Stomach (tissue), 8 donors: ENCODE measurements at regions not wholly inside any gene's neighbourhood (a gene's known extent, or its start where the extent isn't known, plus 50 kb on each side); places are given as distances from the start of the nearest gene placed in this dataset.

Experiments used
- DNase-seq, 2 donors: peaks; one replicate each; pipeline versions ENCODE4 v3.0.0 to v3.0.0-alpha.2; 2013 to 2019
- H3K27ac ChIP-seq, 5 donors: fragments of 200-600 bp in 4 of 5; sonication (generic) in 4 of 5; one replicate each; pipeline ENCODE4 v1.5.1; 2013 to 2019; ENCODE audit warnings: mild to moderate bottlenecking in 1 of 5, moderate library complexity in 1 of 5
- H3K27me3 ChIP-seq, 3 donors: fragments of 200-600 bp; sonication (generic); one replicate each; pipeline ENCODE4 v1.5.1; 2017 to 2019; ENCODE audit warnings: mixed run types in 1 of 3
- H3K36me3 ChIP-seq, 4 donors: fragments of 200-600 bp; sonication (generic); 1 replicate in 3 of 4; 2 replicates in 1 of 4; pipeline ENCODE4 v1.5.1; 2016 to 2019
- H3K4me1 ChIP-seq, 4 donors: fragments of 200-600 bp; sonication (generic); one replicate each; pipeline ENCODE4 v1.5.1; 2016 to 2019
- H3K4me3 ChIP-seq, 4 donors: fragments of 200-600 bp; sonication (generic) in 3 of 4; one replicate each; pipeline ENCODE4 v1.5.1; 2016 to 2019; ENCODE audit warnings: mild to moderate bottlenecking in 1 of 4
- H3K9me3 ChIP-seq, 4 donors: fragments of 200-600 bp; sonication (generic); one replicate each; pipeline ENCODE4 v1.5.1; 2016 to 2019
- CTCF ChIP-seq, 7 experiments: fragments of 450-650 bp in 4 of 7; fragments of 200-600 bp in 3 of 7; sonication (generic) in 3 of 7; IDR thresholded peaks; one replicate each; pipeline ENCODE4 v1.5.1; 2016 to 2019; ENCODE audit warnings: antibody characterized with exemption in 7 of 7, control low read depth in 2 of 7, mild to moderate bottlenecking in 1 of 7
- EP300 ChIP-seq: sonication (generic); formaldehyde crosslinking; IDR thresholded peaks from one replicate; pipeline ENCODE4 v1.6.1; 2017; ENCODE audit warnings: antibody characterized with exemption
- POLR2A ChIP-seq, 4 donors: fragments of 450-650 bp; IDR thresholded peaks; one replicate each; pipeline ENCODE4 v1.6.1; 2016; ENCODE audit warnings: antibody characterized with exemption in 4 of 4, control low read depth in 2 of 4, mild to moderate bottlenecking in 1 of 4, moderate library complexity in 1 of 4
- POLR2AphosphoS5 ChIP-seq, 3 donors: sonication (generic); formaldehyde crosslinking; IDR thresholded peaks; one replicate each; pipeline ENCODE4 v1.6.1; 2016; ENCODE audit warnings: antibody characterized with exemption in 3 of 3
- WGBS, 5 donors: extraction: QIAGEN DNeasy Blood & Tissue Kit in 3 of 5; methylation state at CpG; one replicate each; pipeline versions ENCODE4 v1.1.5 to v1.1.7; 2013 to 2018; 5-methylcytosine and 5-hydroxymethylcytosine counted together
- intact Hi-C: fragments of 100-400 bp; cut with DNase I; formaldehyde crosslinking; loops from one replicate; pipeline ENCODE4 v1.15.1; 2023; ENCODE audit warnings: low total_unique reads
- donor health status: healthy with polysubstance abuse.
- donor health status: Bipolar disorder and iron deficiency.
- donor health status: healthy.

DNA sequence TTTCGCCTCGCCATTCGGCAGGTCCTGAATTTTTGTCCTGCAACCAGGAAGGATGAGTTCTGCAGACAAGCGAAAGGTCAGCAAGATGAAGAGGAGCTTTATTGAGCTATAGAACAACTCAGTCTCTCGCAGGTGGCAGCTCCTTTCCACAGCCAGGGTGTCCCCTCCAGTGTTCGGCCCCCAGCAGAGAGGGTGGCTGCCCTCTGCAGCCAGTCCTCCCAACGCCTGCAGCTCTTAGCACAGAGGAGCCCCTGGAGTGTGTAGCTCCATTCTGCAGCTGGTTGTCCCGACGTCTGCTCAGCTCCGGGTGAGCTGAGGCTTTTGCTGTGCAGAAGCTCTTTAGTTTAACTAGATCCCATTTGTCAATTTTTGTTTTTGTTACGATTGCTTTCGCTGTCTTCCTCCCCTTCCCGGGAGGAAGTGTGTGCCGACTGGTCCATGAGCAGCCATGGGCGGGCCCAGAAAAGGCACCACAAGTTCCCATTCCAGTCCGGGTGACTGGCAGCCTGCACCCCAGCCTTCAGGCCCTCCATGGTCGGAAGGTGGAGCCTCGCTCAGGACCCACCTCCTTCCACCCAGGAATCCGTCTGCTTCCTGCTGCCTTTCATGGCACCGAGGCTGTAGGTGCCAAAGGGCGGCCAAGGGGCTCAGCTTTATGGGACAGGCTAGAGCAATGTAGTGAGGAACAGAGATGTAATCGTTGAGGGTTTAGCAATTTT is 497.8 kb upstream of the CNTN4 start:
- no peak for TF ChIP-seq POLR2AphosphoS5 (IDR thresholded peaks at IDR 0.05)
- no peak for TF ChIP-seq CTCF (IDR thresholded peaks at IDR 0.05)
- TF ChIP-seq EP300: no peak
- no peak for TF ChIP-seq POLR2A (IDR thresholded peaks at IDR 0.05)
- DNase-seq: no peak
- 82 to 91% (median 89%) methylated on average over 21 to 22 of the region's 22 CpGs for WGBS, 5 donors
- Histone ChIP-seq H3K4me1 (no peaks in the 10 kb centered on the region), H3K9me3 (peaks cover 0 to 16% (median 4%) of the 10 kb centered on the region in 4 donors), H3K4me3 (no peak overlapping the region), H3K27me3 (no peaks in the 10 kb centered on the region), H3K36me3 (no peaks in the 10 kb centered on the region), H3K27ac (no peak overlapping the region)
- intact Hi-C loops: no loop called here

DNA sequence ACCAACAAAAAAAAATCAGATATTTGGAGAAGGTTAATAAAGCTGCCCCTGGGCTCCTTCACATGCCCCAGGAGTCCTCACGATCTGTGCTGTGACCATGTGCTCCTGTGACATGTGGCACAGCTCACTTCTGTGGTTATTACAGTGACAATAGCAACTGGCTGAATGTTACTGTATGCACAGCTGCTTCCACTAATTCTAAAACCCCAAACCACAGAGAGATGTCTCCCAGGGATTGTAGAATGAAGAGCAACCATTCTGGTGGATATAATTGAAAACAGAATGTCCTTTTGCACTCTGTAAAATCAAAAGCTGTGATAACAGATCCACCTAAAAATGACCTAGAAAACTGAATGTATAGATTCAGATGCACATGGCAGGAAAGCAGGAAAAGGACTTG is 489.2 kb upstream of the CNTN4 start:
- Histone ChIP-seq H3K9me3 (no peaks in the 10 kb centered on the region), H3K4me3 (no peak overlapping the region), H3K27me3 (no peaks in the 10 kb centered on the region), H3K36me3 (no peaks in the 10 kb centered on the region), H3K4me1 (no peaks in the 10 kb centered on the region), H3K27ac (no peak overlapping the region)
- 36 to 58% (median 57%) methylated on average over 1 of the region's 1 CpG for WGBS, 5 donors
- intact Hi-C loops: no loop called here
- no peak for TF ChIP-seq CTCF (IDR thresholded peaks at IDR 0.05)
- DNase-seq: peak in 1 of 2 donors; percentile 12

DNA sequence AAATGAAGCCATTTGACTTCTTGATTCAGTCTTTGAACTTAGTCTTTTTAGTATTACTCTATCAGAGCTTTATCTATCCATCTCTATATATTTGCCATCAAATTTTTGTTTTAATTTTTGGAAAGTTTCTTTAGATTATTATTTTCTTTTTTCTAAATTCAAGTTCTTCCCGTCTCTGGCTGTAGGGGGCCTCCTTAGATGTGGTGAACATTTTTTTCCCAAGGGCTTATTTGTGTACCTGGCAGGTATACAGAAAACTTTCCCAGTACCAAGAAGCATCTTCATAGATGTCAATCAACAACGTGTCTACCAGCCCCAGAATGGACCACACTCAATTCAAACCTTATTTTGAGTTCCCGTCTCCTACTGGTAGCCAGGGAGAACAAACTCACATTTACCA is 486.8 kb upstream of the CNTN4 start:
- no peaks in the 10 kb centered on the region for H3K4me1 ChIP-seq
- 46 to 61% (median 51%) methylated on average over 3 of the region's 3 CpGs for WGBS, 5 donors
- H3K4me3 ChIP-seq: no peak overlapping the region
- no peaks in the 10 kb centered on the region for H3K27me3 ChIP-seq
- H3K9me3 ChIP-seq: no peaks in the 10 kb centered on the region
- H3K27ac ChIP-seq: no peak overlapping the region
- intact Hi-C loops: no loop called here
- H3K36me3 ChIP-seq: no peaks in the 10 kb centered on the region
- no peak for DNase-seq
- TF ChIP-seq CTCF (IDR thresholded peaks at IDR 0.05) (no peak), EP300 (no peak), POLR2A (IDR thresholded peaks at IDR 0.05) (no peak), POLR2AphosphoS5 (IDR thresholded peaks at IDR 0.05) (no peak)

DNA sequence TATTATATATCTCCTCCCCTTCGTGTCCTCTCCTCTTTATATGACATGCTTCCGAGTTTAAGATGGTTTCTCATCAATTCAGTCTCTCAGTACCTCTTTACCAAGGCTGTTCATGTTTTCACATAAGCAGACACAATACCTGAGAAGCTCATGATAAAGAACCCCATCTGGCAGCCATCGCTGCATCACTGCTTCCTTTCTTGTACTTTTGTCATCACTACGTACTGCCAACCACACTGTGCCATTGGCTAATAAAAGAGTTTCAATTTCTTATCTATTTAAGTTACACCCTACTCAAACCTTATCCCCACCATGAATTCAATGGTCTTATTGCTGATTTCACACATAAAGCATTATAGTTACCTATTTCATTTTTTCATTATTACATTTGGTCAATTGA is 484.7 kb upstream of the CNTN4 start:
- no peaks in the 10 kb centered on the region for H3K9me3 ChIP-seq
- no peaks in the 10 kb centered on the region for H3K27me3 ChIP-seq
- H3K4me3 ChIP-seq: no peak overlapping the region
- WGBS, 5 donors: 61 to 90% (median 80%) methylated on average over 4 of the region's 4 CpGs
- no peak overlapping the region for H3K27ac ChIP-seq
- H3K4me1 ChIP-seq: no peaks in the 10 kb centered on the region
- intact Hi-C loops: no loop called here
- H3K36me3 ChIP-seq: no peaks in the 10 kb centered on the region
- DNase-seq: no peak
- TF ChIP-seq POLR2A (IDR thresholded peaks at IDR 0.05) (no peak), EP300 (no peak), CTCF (IDR thresholded peaks at IDR 0.05) (no peak), POLR2AphosphoS5 (IDR thresholded peaks at IDR 0.05) (no peak)
